ENCODE measurements at regions not wholly inside any gene's neighbourhood (a gene's known extent, or its start where the extent isn't known, plus 50 kb on each side); places are given as distances from the start of the nearest gene placed in this dataset.

- TF ChIP-seq FOXA3 (CRISPR knock-in tag; conservative IDR thresholded peaks at IDR 0.05 in 1 of 2, IDR thresholded peaks at IDR 0.05 in 1 of 2) (no peak), RHOXF2B (CRISPR knock-in tag; conservative IDR thresholded peaks at IDR 0.05) (no peak), POLR2A (conservative IDR thresholded peaks at IDR 0.05) (no peak), RFX5 (IDR thresholded peaks at IDR 0.05; ENCODE audit: low read depth, low read length) (no peak), CBX2 (IDR thresholded peaks at IDR 0.05; ENCODE audit: insufficient read depth, low read length, poor library complexity, severe bottlenecking) (no peak), ZNF408 (CRISPR knock-in tag; IDR thresholded peaks at IDR 0.05; ENCODE audit: low read depth) (no peak), E2F6 (IDR thresholded peaks at IDR 0.05; ENCODE audit: borderline replicate concordance in 1 of 2, extremely low read depth in 1 of 2, insufficient read depth in 1 of 2, insufficient read length in 1 of 2, low read depth in 1 of 2, low read length in 1 of 2, poor library complexity in 1 of 2, severe bottlenecking in 1 of 2) (no peak), CTCF (IDR thresholded peaks at IDR 0.05 in 2 of 3, conservative IDR thresholded peaks at IDR 0.05 in 1 of 3; ENCODE audit: insufficient read depth in 2 of 3, low read depth in 1 of 3, low read length in 3 of 3) (no peak), RBM39 (optimal IDR thresholded peaks at IDR 0.05; ENCODE audit: low read depth, low read length) (no peak), RAD21 (CRISPR knock-in tag; conservative IDR thresholded peaks at IDR 0.05 in 1 of 2, IDR thresholded peaks at IDR 0.05 in 1 of 2) (no peak), HNRNPUL1 (IDR thresholded peaks at IDR 0.05; ENCODE audit: low read length) (no peak)
- TF ChIP-seq, protein P1, sequence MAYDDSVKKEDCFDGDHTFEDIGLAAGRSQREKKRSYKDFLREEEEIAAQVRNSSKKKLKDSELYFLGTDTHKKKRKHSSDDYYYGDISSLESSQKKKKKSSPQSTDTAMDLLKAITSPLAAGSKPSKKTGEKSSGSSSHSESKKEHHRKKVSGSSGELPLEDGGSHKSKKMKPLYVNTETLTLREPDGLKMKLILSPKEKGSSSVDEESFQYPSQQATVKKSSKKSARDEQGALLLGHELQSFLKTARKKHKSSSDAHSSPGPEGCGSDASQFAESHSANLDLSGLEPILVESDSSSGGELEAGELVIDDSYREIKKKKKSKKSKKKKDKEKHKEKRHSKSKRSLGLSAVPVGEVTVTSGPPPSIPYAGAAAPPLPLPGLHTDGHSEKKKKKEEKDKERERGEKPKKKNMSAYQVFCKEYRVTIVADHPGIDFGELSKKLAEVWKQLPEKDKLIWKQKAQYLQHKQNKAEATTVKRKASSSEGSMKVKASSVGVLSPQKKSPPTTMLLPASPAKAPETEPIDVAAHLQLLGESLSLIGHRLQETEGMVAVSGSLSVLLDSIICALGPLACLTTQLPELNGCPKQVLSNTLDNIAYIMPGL (CRISPR knock-in tag; IDR thresholded peaks at IDR 0.05), result no peak
- TF ChIP-seq, protein P2, sequence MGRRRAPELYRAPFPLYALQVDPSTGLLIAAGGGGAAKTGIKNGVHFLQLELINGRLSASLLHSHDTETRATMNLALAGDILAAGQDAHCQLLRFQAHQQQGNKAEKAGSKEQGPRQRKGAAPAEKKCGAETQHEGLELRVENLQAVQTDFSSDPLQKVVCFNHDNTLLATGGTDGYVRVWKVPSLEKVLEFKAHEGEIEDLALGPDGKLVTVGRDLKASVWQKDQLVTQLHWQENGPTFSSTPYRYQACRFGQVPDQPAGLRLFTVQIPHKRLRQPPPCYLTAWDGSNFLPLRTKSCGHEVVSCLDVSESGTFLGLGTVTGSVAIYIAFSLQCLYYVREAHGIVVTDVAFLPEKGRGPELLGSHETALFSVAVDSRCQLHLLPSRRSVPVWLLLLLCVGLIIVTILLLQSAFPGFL (CRISPR knock-in tag; IDR thresholded peaks at IDR 0.05), result no peak
Observed at GRCh38 chr5:3261081-3261480, 334.6 kb upstream of the IRX1 start.
